ENCODE measurements at regions not wholly inside any gene's neighbourhood (a gene's known extent, or its start where the extent isn't known, plus 50 kb on each side); places are given as distances from the start of the nearest gene placed in this dataset.

GRCh38 chr7:41869091-41869490 lies 166.2 kb upstream of the INHBA start:
- no peaks in the 10 kb centered on the region for H3K36me3 ChIP-seq (ENCODE audit: control insufficient read depth in 2 of 2, insufficient read depth in 2 of 2, low read length in 1 of 2)
- ChIA-PET POLR2A (interaction anchor here (0.6 to 2.4 kb wide), 3 partner anchors 10 to 15 kb away, joined by 3 to 11 read pairs (median 4); no protein-coding TSS in a partner anchor), CTCF (interaction anchor here (0.6 to 2.7 kb wide), 4 partner anchors 10 to 97 kb away, joined by 3 to 15 read pairs (median 6); no protein-coding TSS in a partner anchor), SMC1A (ENCODE audit: uncharacterized antibody, unreplicated experiment) (interaction anchor here (1.0 to 8.1 kb wide), 3 partner anchors 11 to 59 kb away, joined by 3 to 86 read pairs (median 9); no protein-coding TSS in a partner anchor), RAD21 (ENCODE audit: unreplicated experiment) (interaction anchor here (1.0 to 6.6 kb wide), 6 partner anchors 13 to 58 kb away, joined by 3 to 68 read pairs (median 7); no protein-coding TSS in a partner anchor)
- H3K27me3 ChIP-seq (replicated peaks in 1 of 2; ENCODE audit: control insufficient read depth in 2 of 2, insufficient read depth in 2 of 2, low read length in 1 of 2): no peaks in the 10 kb centered on the region
- TF ChIP-seq FOXM1 (IDR thresholded peaks at IDR 0.05; ENCODE audit: low read depth, low read length) (no peak), ZNF622 (IDR thresholded peaks at IDR 0.05) (no peak), NR2F1 (conservative IDR thresholded peaks at IDR 0.05) (no peak), JUND (IDR thresholded peaks at IDR 0.05; ENCODE audit: low read depth, low read length) (no peak), SP1 (IDR thresholded peaks at IDR 0.05; ENCODE audit: low read depth, low read length) (no peak), NFXL1 (IDR thresholded peaks at IDR 0.05; ENCODE audit: borderline replicate concordance) (no peak), ATF7 (IDR thresholded peaks at IDR 0.05; ENCODE audit: low read depth) (no peak)
- no TSS peak for BruUV-seq (replicated peaks)
- H3K4me2 ChIP-seq (ENCODE audit: control insufficient read depth, insufficient read depth): no peak overlapping the region
- H3K9me3 ChIP-seq (replicated peaks; ENCODE audit: control insufficient read depth, insufficient read depth, low read length): peaks cover 23% of the 10 kb centered on the region; the same call in 2 of the 3 replicates
- peaks cover 3% of the 10 kb centered on the region; the same call in 1 of the 2 replicates for H3K4me1 ChIP-seq (ENCODE audit: control insufficient read depth, insufficient read depth, low read length)
- intact Hi-C loops (cut with micrococcal nuclease; ENCODE audit: unreplicated experiment) (no loop called here), in situ Hi-C loops (cut with MboI) (no loop called here)
- H3K4me3 ChIP-seq: no peak overlapping the region
- H3K9ac ChIP-seq (ENCODE audit: control insufficient read depth, insufficient read depth, low read length): no peak overlapping the region
- H2AFZ ChIP-seq (ENCODE audit: control insufficient read depth, low read depth, low read length): 0 out of 2 replicates have a peak overlapping the region, but pooled peaks have one; percentile 20
- no peak overlapping the region for H3K27ac ChIP-seq (ENCODE audit: control insufficient read depth, insufficient read depth)
- DNase-seq (ENCODE audit: low read depth, low spot score) (no peak), FAIRE-seq (no peak), ATAC-seq (no peak)
- no peaks in the 10 kb centered on the region for H4K20me1 ChIP-seq (ENCODE audit: control insufficient read depth, insufficient read depth)
- no peaks in the 10 kb centered on the region for H3K79me2 ChIP-seq (ENCODE audit: control insufficient read depth, insufficient read depth, low read length)

DNA sequence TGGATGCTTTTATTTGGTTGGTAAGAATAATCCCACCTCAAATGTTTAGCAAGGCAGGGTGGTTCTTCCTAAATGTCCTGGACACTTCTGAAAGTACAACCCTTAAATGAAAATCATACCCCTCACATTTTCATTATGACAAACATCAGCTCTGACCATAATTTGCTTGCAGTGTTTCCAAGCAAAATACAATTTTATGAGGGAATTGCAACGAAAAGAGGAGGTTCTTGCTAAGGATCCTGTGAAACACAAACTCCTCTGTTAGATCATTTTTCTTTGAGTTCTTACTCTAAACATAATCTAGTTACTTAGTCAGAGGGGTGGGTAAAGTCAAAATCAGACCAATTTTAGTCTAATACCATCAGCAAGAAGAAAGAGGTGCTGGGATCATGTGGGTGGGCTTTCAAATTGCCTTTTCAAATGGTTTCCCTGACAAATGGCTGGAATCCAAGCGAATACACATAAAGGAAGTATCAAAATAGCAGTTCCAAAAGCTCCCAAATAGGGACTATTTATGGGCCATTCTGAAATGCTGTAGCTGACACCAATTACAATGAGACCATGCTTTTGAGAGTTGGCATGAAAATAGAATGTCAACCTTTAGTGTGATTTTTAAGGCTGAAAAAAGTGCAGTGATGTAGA lies 164.9 kb upstream of the INHBA start:
- no peak overlapping the region for H3K27ac ChIP-seq (ENCODE audit: control insufficient read depth, insufficient read depth)
- POLR2A ChIA-PET: no interaction called here
- intact Hi-C loops (cut with micrococcal nuclease; ENCODE audit: unreplicated experiment) (no loop called here), in situ Hi-C loops (cut with MboI) (no loop called here)
- H3K9me3 ChIP-seq (replicated peaks; ENCODE audit: control insufficient read depth, insufficient read depth, low read length): peaks cover 23% of the 10 kb centered on the region; the same call in 2 of the 3 replicates
- H3K4me3 ChIP-seq: no peak overlapping the region
- no peak overlapping the region for H3K4me2 ChIP-seq (ENCODE audit: control insufficient read depth, insufficient read depth)
- no peaks in the 10 kb centered on the region for H3K79me2 ChIP-seq (ENCODE audit: control insufficient read depth, insufficient read depth, low read length)
- H3K27me3 ChIP-seq (replicated peaks in 1 of 2; ENCODE audit: control insufficient read depth in 2 of 2, insufficient read depth in 2 of 2, low read length in 1 of 2): no peaks in the 10 kb centered on the region
- 19% methylated on average over 2 of the region's 2 CpGs for WGBS (ENCODE audit: insufficient coverage, insufficient replicate concordance, low lambda C conversion rate, missing lambda C conversion rate)
- peaks cover 3% of the 10 kb centered on the region; the same call in 1 of the 2 replicates for H3K4me1 ChIP-seq (ENCODE audit: control insufficient read depth, insufficient read depth, low read length)
- SMC1A ChIA-PET (ENCODE audit: uncharacterized antibody, unreplicated experiment): interaction anchor here (1.2 to 8.1 kb wide), 2 partner anchors 12 to 33 kb away, joined by 3 to 86 read pairs; no protein-coding TSS in a partner anchor
- no peak overlapping the region for H3K9ac ChIP-seq (ENCODE audit: control insufficient read depth, insufficient read depth, low read length)
- ATAC-seq (no peak), FAIRE-seq (no peak), DNase-seq (ENCODE audit: low read depth, low spot score) (no peak)
- CTCF ChIA-PET: interaction anchor here (0.7 kb wide), 1 partner anchor 23 kb away, joined by 3 read pairs; no protein-coding TSS in a partner anchor
- H2AFZ ChIP-seq (ENCODE audit: control insufficient read depth, low read depth, low read length): no peak overlapping the region
- BruUV-seq (replicated peaks): no TSS peak
- RAD21 ChIA-PET (ENCODE audit: unreplicated experiment): interaction anchor here (0.6 to 6.6 kb wide), 3 partner anchors 14 to 68 kb away, joined by 3 to 68 read pairs (median 7); no protein-coding TSS in a partner anchor
- H4K20me1 ChIP-seq (ENCODE audit: control insufficient read depth, insufficient read depth): no peaks in the 10 kb centered on the region
- H3K36me3 ChIP-seq (ENCODE audit: control insufficient read depth in 2 of 2, insufficient read depth in 2 of 2, low read length in 1 of 2): no peaks in the 10 kb centered on the region
- TF ChIP-seq RFX5 (IDR thresholded peaks at IDR 0.05; ENCODE audit: low read depth, low read length) (no peak), FOS (IDR thresholded peaks at IDR 0.05; ENCODE audit: borderline replicate concordance, extremely low read depth, insufficient read length) (no peak), IKZF1 (conservative IDR thresholded peaks at IDR 0.05) (no peak), RAD51 (IDR thresholded peaks at IDR 0.05) (no peak), NFYB (IDR thresholded peaks at IDR 0.05; ENCODE audit: insufficient read depth, low read depth, low read length) (no peak), DPF2 (IDR thresholded peaks at IDR 0.05) (no peak), BRCA1 (IDR thresholded peaks at IDR 0.05; ENCODE audit: low read depth, low read length) (no peak), IKZF2 (IDR thresholded peaks at IDR 0.05) (no peak), MTA2 (IDR thresholded peaks at IDR 0.05; ENCODE audit: low read depth) (no peak), NFXL1 (IDR thresholded peaks at IDR 0.05; ENCODE audit: borderline replicate concordance) (no peak), CREB1 (IDR thresholded peaks at IDR 0.05; ENCODE audit: low read depth) (no peak)
- TF ChIP-seq, protein P1, sequence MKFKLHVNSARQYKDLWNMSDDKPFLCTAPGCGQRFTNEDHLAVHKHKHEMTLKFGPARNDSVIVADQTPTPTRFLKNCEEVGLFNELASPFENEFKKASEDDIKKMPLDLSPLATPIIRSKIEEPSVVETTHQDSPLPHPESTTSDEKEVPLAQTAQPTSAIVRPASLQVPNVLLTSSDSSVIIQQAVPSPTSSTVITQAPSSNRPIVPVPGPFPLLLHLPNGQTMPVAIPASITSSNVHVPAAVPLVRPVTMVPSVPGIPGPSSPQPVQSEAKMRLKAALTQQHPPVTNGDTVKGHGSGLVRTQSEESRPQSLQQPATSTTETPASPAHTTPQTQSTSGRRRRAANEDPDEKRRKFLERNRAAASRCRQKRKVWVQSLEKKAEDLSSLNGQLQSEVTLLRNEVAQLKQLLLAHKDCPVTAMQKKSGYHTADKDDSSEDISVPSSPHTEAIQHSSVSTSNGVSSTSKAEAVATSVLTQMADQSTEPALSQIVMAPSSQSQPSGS (IDR thresholded peaks at IDR 0.05; ENCODE audit: low read length): no peak
